Stimulated activated CD4-positive, alpha-beta T cell treated with anti-CD3 and anti-CD28 coated beads, Interleukin-2, amount 100 ng/mL, for 48 hours (primary cell): ENCODE measurements at regions not wholly inside any gene's neighbourhood (a gene's known extent, or its start where the extent isn't known, plus 50 kb on each side); places are given as distances from the start of the nearest gene placed in this dataset.

ENCODE experiments used
- DNase-seq, 2 donors: peaks; one replicate each; pipeline ENCODE4 v3.0.0-alpha.2; 2020

- DNase-seq, result no peak
Observed at GRCh38 chr14:71474301-71475265, 457.6 kb upstream of the RGS6 start.

- DNase-seq, result no peak
Observed at GRCh38 chr14:71475916-71476315, 456.3 kb upstream of the RGS6 start.

- DNase-seq, result peak in 1 of 2 donors; percentile 10
Observed at GRCh38 chr14:71478542-71478941, 453.7 kb upstream of the RGS6 start.

GRCh38 chr14:71481021-71481654 lies 451.1 kb upstream of the RGS6 start:
- DNase-seq, result no peak

GRCh38 chr14:71482671-71483070 lies 449.6 kb upstream of the RGS6 start:
- DNase-seq, result no peak

- DNase-seq, result no peak
Observed at GRCh38 chr14:71483154-71483553, 449.1 kb upstream of the RGS6 start.

GRCh38 chr14:71485833-71486232 lies 446.4 kb upstream of the RGS6 start:
- no peak for DNase-seq

GRCh38 chr14:71486279-71486678 lies 445.9 kb upstream of the RGS6 start:
- no peak for DNase-seq

- no peak for DNase-seq
Observed at GRCh38 chr14:71487449-71487848, 444.8 kb upstream of the RGS6 start.

GRCh38 chr14:71487941-71488340 lies 444.3 kb upstream of the RGS6 start:
- no peak for DNase-seq

- no peak for DNase-seq
Observed at GRCh38 chr14:71488703-71489191, 443.5 kb upstream of the RGS6 start.

- no peak for DNase-seq
Observed at GRCh38 chr14:71489742-71490141, 442.5 kb upstream of the RGS6 start.

- DNase-seq, result no peak
Observed at GRCh38 chr14:71491931-71492330, 440.3 kb upstream of the RGS6 start.

GRCh38 chr14:71492346-71492745 lies 439.9 kb upstream of the RGS6 start:
- no peak for DNase-seq

- no peak for DNase-seq
Observed at GRCh38 chr14:71497645-71498086, 434.6 kb upstream of the RGS6 start.

- DNase-seq, result no peak
Observed at GRCh38 chr14:71498212-71498611, 434.0 kb upstream of the RGS6 start.

GRCh38 chr14:71499018-71499417 lies 433.2 kb upstream of the RGS6 start:
- DNase-seq, result no peak

- DNase-seq, result no peak
Observed at GRCh38 chr14:71507681-71508080, 424.5 kb upstream of the RGS6 start.

- DNase-seq, result no peak
Observed at GRCh38 chr14:71508901-71509300, 423.3 kb upstream of the RGS6 start.

GRCh38 chr14:71511152-71511551 lies 421.1 kb upstream of the RGS6 start:
- DNase-seq, result no peak

- DNase-seq, result no peak
Observed at GRCh38 chr14:71514941-71515919, 417.0 kb upstream of the RGS6 start.

- no peak for DNase-seq
Observed at GRCh38 chr14:71521238-71522135, 410.7 kb upstream of the RGS6 start.
